Fibroblast of pulmonary artery (primary cell): ENCODE measurements at regions not wholly inside any gene's neighbourhood (a gene's known extent, or its start where the extent isn't known, plus 50 kb on each side); places are given as distances from the start of the nearest gene placed in this dataset.

Source experiments
- DNase-seq: peaks from one replicate; pipeline ENCODE4 v3.0.0-alpha.2; 2010; ENCODE audit warnings: low read depth
- H3K4me3 ChIP-seq: replicated peaks from 2 replicates; pipeline ENCODE4 v1.5.1; 2011; ENCODE audit warnings: low read depth, mild to moderate bottlenecking, control low read depth, low read length, moderate library complexity
- TF ChIP-seq, protein P1 (sequence below): IDR thresholded peaks from 2 replicates; pipeline ENCODE4 v1.5.1; 2011; ENCODE audit warnings: mild to moderate bottlenecking, control low read depth, low read length, inconsistent platforms; ENCODE audit errors: missing control alignments

DNA sequence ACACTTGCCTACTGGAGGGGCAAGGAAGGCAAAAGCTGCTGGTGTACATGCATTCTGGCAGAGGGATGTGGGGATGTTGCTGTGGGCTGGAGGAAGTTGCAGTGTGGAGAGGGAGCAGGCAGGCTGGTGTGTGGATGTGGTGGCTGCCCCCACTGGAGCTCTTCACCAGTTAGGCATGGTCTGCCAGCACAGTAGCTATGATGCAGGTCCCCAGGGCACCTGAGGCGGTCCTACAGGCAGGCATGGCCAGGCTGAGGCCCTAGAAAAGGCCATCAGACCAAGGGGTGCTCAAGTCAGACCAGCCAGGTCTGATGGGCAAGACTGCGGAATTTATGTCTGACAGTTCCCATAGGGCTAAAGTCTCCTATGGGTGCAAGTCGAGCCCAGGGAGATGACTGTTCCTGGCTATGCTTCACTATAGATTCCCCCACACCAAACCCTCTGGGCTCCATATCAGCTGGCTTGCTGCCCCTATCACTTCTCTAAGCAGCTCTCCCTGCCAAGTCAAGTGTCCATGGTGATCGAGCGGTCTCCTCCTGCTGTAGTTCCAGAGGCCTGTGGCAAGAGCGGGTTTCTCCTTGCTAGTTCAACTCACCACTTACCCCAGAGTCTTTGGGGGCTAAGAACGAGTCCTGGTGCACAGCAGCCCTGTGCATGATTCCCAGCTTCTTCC, 473.1 kb downstream of the TDRD3 start:
- H3K4me3 ChIP-seq: no peak overlapping the region
- TF ChIP-seq, protein P1, sequence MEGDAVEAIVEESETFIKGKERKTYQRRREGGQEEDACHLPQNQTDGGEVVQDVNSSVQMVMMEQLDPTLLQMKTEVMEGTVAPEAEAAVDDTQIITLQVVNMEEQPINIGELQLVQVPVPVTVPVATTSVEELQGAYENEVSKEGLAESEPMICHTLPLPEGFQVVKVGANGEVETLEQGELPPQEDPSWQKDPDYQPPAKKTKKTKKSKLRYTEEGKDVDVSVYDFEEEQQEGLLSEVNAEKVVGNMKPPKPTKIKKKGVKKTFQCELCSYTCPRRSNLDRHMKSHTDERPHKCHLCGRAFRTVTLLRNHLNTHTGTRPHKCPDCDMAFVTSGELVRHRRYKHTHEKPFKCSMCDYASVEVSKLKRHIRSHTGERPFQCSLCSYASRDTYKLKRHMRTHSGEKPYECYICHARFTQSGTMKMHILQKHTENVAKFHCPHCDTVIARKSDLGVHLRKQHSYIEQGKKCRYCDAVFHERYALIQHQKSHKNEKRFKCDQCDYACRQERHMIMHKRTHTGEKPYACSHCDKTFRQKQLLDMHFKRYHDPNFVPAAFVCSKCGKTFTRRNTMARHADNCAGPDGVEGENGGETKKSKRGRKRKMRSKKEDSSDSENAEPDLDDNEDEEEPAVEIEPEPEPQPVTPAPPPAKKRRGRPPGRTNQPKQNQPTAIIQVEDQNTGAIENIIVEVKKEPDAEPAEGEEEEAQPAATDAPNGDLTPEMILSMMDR: no peak
- no peak for DNase-seq

- TF ChIP-seq, protein P1: no peak
- no peak for DNase-seq
- H3K4me3 ChIP-seq: no peak overlapping the region
Measured at GRCh38 chr13:60869225-60869624, 472.2 kb downstream of the TDRD3 start.

- DNase-seq: no peak
- TF ChIP-seq, protein P1: no peak
Measured at GRCh38 chr13:60862036-60862435, 465.0 kb downstream of the TDRD3 start.

DNA sequence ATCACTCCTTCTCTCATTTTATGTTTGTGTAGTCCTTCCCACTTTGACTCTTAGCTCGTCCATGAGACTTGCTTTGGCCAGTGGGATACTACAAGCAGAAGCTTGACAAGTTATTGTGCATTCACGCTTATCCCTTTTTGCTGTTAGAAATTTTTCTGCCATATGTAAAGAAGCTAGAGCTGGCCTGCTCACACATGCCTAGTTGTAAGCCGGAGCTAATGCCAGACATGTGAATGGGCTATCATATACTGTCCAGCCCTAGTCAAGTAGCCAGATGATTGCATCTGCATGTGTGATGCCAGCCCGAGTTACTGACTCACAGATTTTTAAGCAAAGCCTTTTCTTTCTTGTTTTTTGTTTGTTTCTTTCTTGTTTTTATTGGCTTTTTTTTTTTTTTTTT, 460.7 kb downstream of the TDRD3 start:
- no peak for DNase-seq
- no peak overlapping the region for H3K4me3 ChIP-seq
- TF ChIP-seq, protein P1: no peak

More at GRCh38 chr13:60862036-60862435, 465.0 kb downstream of the TDRD3 start:
- H3K4me3 ChIP-seq: no peak overlapping the region

GRCh38 chr13:60852886-60853285, 455.9 kb downstream of the TDRD3 start:
- H3K4me3 ChIP-seq: no peak overlapping the region
- TF ChIP-seq, protein P1: no peak
- DNase-seq: no peak

DNA sequence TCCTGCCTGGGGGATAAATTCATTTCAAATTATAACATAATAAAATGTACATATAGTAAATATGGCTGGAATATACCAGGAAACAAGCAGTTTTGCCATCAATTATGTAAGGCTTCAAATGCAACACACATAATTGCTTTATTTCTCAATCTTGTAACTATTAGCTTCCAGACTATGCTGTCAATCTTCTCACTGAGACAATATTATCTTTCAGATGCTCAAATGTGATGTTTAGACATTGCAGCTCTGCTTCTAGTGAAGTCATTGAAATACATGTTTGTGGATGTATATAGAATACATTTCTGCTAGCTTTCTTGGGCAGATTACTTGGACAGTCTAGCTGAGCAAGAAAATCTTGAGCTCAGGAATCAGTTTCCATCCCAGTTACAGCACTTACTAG, 454.4 kb downstream of the TDRD3 start:
- H3K4me3 ChIP-seq: no peak overlapping the region
- TF ChIP-seq, protein P1: no peak
- DNase-seq: no peak

DNA sequence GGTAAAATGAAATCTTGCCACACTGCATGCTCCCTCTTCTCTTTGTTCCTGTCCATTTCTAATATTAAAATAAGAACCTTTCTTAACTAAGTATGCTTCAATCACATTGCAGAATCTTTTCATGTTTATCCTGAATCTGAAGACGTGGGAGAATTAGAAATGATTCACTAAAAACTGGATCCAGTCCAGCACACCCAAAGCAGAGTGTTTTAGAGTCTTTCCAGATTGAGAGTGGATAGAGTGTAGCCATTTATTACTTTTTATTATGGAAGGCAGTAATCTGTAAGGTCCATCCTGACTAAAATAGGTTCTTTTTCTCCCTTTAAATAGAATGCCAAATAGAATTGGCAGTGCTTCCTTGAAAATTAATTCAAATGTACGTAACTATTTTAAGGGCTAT, 453.5 kb downstream of the TDRD3 start:
- no peak overlapping the region for H3K4me3 ChIP-seq
- DNase-seq: no peak
- TF ChIP-seq, protein P1: no peak
